ENCODE measurements at regions not wholly inside any gene's neighbourhood (a gene's known extent, or its start where the extent isn't known, plus 50 kb on each side); places are given as distances from the start of the nearest gene placed in this dataset.

GRCh38 chr20:55406891-55407290 lies 598.4 kb downstream of the CBLN4 start:
- TF ChIP-seq CTCF (IDR thresholded peaks at IDR 0.05): no peak
- H3K4me1 Mint-ChIP-seq: no peaks in the 10 kb centered on the region
- H3K9me3 Mint-ChIP-seq: peaks cover 21% of the 10 kb centered on the region
- DNase-seq: no peak
- H3K4me3 Mint-ChIP-seq: no peak overlapping the region
- no peaks in the 10 kb centered on the region for H3K36me3 Mint-ChIP-seq (ENCODE audit: low read depth)
- H3K27me3 Mint-ChIP-seq (ENCODE audit: low read depth, poor library complexity): no peaks in the 10 kb centered on the region
- no peak overlapping the region for H3K27ac Mint-ChIP-seq

GRCh38 chr20:55394592-55394991 lies 610.7 kb downstream of the CBLN4 start:
- H3K27ac Mint-ChIP-seq: no peak overlapping the region
- no peak for TF ChIP-seq CTCF (IDR thresholded peaks at IDR 0.05)
- peaks cover 2% of the 10 kb centered on the region for H3K27me3 Mint-ChIP-seq (ENCODE audit: low read depth, poor library complexity)
- no peaks in the 10 kb centered on the region for H3K36me3 Mint-ChIP-seq (ENCODE audit: low read depth)
- H3K9me3 Mint-ChIP-seq: peaks cover 3% of the 10 kb centered on the region
- H3K4me3 Mint-ChIP-seq: no peak overlapping the region
- DNase-seq: no peak
- H3K4me1 Mint-ChIP-seq: no peaks in the 10 kb centered on the region

GRCh38 chr20:55390791-55391190 lies 614.5 kb downstream of the CBLN4 start:
- no peaks in the 10 kb centered on the region for H3K4me1 Mint-ChIP-seq
- DNase-seq: no peak
- no peak for TF ChIP-seq CTCF (IDR thresholded peaks at IDR 0.05)
- no peaks in the 10 kb centered on the region for H3K9me3 Mint-ChIP-seq
- H3K36me3 Mint-ChIP-seq (ENCODE audit: low read depth): no peaks in the 10 kb centered on the region
- H3K27ac Mint-ChIP-seq: no peak overlapping the region
- no peak overlapping the region for H3K4me3 Mint-ChIP-seq
- H3K27me3 Mint-ChIP-seq (ENCODE audit: low read depth, poor library complexity): no peaks in the 10 kb centered on the region

- Mint-ChIP-seq H3K4me1 (no peaks in the 10 kb centered on the region), H3K27ac (no peak overlapping the region), H3K4me3 (no peak overlapping the region), H3K36me3 (ENCODE audit: low read depth) (no peaks in the 10 kb centered on the region), H3K9me3 (no peaks in the 10 kb centered on the region), H3K27me3 (ENCODE audit: low read depth, poor library complexity) (peaks cover 3% of the 10 kb centered on the region)
- no peak for DNase-seq
- no peak for TF ChIP-seq CTCF (IDR thresholded peaks at IDR 0.05)
These were observed 618.6 kb downstream of the CBLN4 start for GRCh38 chr20:55386686-55387085.

GRCh38 chr20:55375920-55376319 lies 629.4 kb downstream of the CBLN4 start:
- DNase-seq: no peak
- TF ChIP-seq CTCF (IDR thresholded peaks at IDR 0.05): no peak
- H3K4me3 Mint-ChIP-seq: no peak overlapping the region
- H3K36me3 Mint-ChIP-seq (ENCODE audit: low read depth): no peaks in the 10 kb centered on the region
- no peaks in the 10 kb centered on the region for H3K4me1 Mint-ChIP-seq
- no peaks in the 10 kb centered on the region for H3K9me3 Mint-ChIP-seq
- H3K27ac Mint-ChIP-seq: no peak overlapping the region
- H3K27me3 Mint-ChIP-seq (ENCODE audit: low read depth, poor library complexity): peaks cover 4% of the 10 kb centered on the region

GRCh38 chr20:55365745-55366144 lies 639.6 kb downstream of the CBLN4 start:
- H3K4me1 Mint-ChIP-seq: no peaks in the 10 kb centered on the region
- TF ChIP-seq CTCF (IDR thresholded peaks at IDR 0.05): no peak
- H3K36me3 Mint-ChIP-seq (ENCODE audit: low read depth): no peaks in the 10 kb centered on the region
- DNase-seq: no peak
- no peaks in the 10 kb centered on the region for H3K9me3 Mint-ChIP-seq
- no peak overlapping the region for H3K4me3 Mint-ChIP-seq
- no peak overlapping the region for H3K27ac Mint-ChIP-seq
- peaks cover 3% of the 10 kb centered on the region for H3K27me3 Mint-ChIP-seq (ENCODE audit: low read depth, poor library complexity)
